Smooth muscle cell (in vitro differentiated cells): ENCODE measurements at regions not wholly inside any gene's neighbourhood (a gene's known extent, or its start where the extent isn't known, plus 50 kb on each side); places are given as distances from the start of the nearest gene placed in this dataset.

Experiments
- DNase-seq: peaks from one replicate; lab custom pipeline; 2025; ENCODE audit not compliant: unreplicated experiment; lab: John Stamatoyannopoulos, UW
- H2AFZ ChIP-seq: fragments of 200-600 bp; sonication (generic); 2 replicates; pipeline ENCODE4 v1.6.0; 2016; ENCODE audit warnings: antibody characterized with exemption, low read depth, mild to moderate bottlenecking
- H3F3A ChIP-seq: fragments of 200-600 bp; sonication (generic); 2 replicates; pipeline ENCODE4 v1.6.0; 2017; ENCODE audit warnings: antibody characterized with exemption, low read depth
- H3K27ac ChIP-seq: fragments of 200-600 bp; sonication (generic); 2 replicates; pipeline ENCODE4 v1.5.1; 2016; ENCODE audit warnings: low read depth, mild to moderate bottlenecking
- H3K27me3 ChIP-seq: fragments of 200-600 bp; sonication (generic); 2 replicates; pipeline ENCODE4 v1.6.1; 2016; ENCODE audit warnings: low read depth, mild to moderate bottlenecking
- H3K36me3 ChIP-seq: fragments of 200-600 bp; sonication (generic); 2 replicates; pipeline ENCODE4 v1.5.1; 2016; ENCODE audit warnings: low read depth
- H3K4me1 ChIP-seq: fragments of 200-600 bp; sonication (generic); 2 replicates; pipeline ENCODE4 v1.5.1; 2016; ENCODE audit warnings: low read depth
- H3K4me2 ChIP-seq: fragments of 200-600 bp; sonication (generic); 2 replicates; pipeline ENCODE4 v1.6.0; 2016; ENCODE audit warnings: mild to moderate bottlenecking
- H3K4me3 ChIP-seq: fragments of 200-600 bp; sonication (generic); 2 replicates; pipeline ENCODE4 v1.5.1; 2016; ENCODE audit warnings: mild to moderate bottlenecking
- H3K79me2 ChIP-seq: fragments of 200-600 bp; sonication (generic); 2 replicates; pipeline ENCODE4 v1.6.0; 2016; ENCODE audit warnings: low read depth, mild to moderate bottlenecking
- H3K9ac ChIP-seq: fragments of 200-600 bp; sonication (generic); 2 replicates; pipeline ENCODE4 v1.6.0; 2016; ENCODE audit warnings: low read depth
- H3K9me3 ChIP-seq: fragments of 200-600 bp; sonication (generic); replicated peaks from 2 replicates; pipeline ENCODE4 v1.5.1; 2016; ENCODE audit warnings: low read depth
- H4K20me1 ChIP-seq: fragments of 200-600 bp; sonication (generic); 2 replicates; pipeline ENCODE4 v1.6.0; 2016; ENCODE audit warnings: low read depth
- WGBS: methylation state at CpG from one replicate; pipeline ENCODE4 v1.1.7; 2016; ENCODE audit warnings: low lambda C conversion rate; 5-methylcytosine and 5-hydroxymethylcytosine counted together
- TF ChIP-seq, protein P1 (sequence below): fragments of 200-600 bp; sonication (generic); IDR thresholded peaks from 2 replicates; pipeline ENCODE4 v1.5.1; 2017; ENCODE audit warnings: borderline replicate concordance, mild to moderate bottlenecking, antibody characterized with exemption; ENCODE audit not compliant: insufficient read depth, poor library complexity, severe bottlenecking

DNA sequence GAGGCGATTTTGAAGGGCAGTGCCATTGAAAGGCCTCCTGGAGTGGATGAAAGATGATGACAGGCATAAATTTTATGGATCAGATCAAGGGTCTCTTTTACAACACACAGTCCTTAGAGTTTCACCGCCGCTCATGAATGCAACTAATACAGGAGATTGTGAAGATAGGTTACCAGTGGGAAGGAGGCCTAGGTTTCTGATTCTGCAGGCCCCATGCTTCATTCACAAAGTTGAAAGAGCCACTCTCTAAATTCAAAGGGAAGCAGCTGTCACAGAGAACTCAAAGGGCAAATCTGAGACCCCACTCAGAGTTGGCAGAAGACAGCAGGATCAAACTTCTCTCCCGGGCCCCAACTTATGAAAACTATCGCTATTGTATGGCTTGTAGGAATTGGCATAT is 137.6 kb downstream of the MAP3K7 start:
- TF ChIP-seq, protein P1, sequence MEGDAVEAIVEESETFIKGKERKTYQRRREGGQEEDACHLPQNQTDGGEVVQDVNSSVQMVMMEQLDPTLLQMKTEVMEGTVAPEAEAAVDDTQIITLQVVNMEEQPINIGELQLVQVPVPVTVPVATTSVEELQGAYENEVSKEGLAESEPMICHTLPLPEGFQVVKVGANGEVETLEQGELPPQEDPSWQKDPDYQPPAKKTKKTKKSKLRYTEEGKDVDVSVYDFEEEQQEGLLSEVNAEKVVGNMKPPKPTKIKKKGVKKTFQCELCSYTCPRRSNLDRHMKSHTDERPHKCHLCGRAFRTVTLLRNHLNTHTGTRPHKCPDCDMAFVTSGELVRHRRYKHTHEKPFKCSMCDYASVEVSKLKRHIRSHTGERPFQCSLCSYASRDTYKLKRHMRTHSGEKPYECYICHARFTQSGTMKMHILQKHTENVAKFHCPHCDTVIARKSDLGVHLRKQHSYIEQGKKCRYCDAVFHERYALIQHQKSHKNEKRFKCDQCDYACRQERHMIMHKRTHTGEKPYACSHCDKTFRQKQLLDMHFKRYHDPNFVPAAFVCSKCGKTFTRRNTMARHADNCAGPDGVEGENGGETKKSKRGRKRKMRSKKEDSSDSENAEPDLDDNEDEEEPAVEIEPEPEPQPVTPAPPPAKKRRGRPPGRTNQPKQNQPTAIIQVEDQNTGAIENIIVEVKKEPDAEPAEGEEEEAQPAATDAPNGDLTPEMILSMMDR = no peak
- DNase-seq = no peak
- Histone ChIP-seq H3K4me2 (no peak overlapping the region), H3K4me1 (peaks cover 14% of the 10 kb centered on the region), H3K9ac (no peak overlapping the region), H4K20me1 (no peaks in the 10 kb centered on the region), H3K27ac (no peak overlapping the region), H2AFZ (no peak overlapping the region), H3K4me3 (no peak overlapping the region), H3K27me3 (no peaks in the 10 kb centered on the region), H3K9me3 (no peaks in the 10 kb centered on the region), H3F3A (no peaks in the 10 kb centered on the region), H3K79me2 (no peaks in the 10 kb centered on the region), H3K36me3 (no peaks in the 10 kb centered on the region)
- 93% methylated on average over 5 of the region's 5 CpGs for WGBS

DNA sequence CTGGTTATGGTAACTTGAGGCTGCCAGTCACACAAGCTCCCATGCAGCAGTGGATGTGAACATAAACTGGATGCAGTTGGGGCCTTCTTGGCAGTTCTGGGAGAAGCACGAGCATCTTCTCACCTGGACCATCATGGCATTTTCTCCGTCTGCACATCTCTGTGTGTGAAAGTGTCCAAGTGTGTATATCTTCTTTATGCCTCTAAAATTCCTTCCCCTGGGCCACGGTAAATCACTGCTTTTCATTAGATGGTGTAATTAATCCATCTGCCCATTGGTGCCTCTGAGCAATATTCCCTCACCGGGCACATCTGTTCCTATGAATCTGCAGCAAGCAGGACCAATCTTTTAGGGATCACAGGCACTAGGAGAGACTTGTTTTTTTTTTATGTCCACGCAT is 138.0 kb downstream of the MAP3K7 start:
- Histone ChIP-seq H3K4me1 (peaks cover 19% of the 10 kb centered on the region), H3K4me2 (no peak overlapping the region), H3K36me3 (no peaks in the 10 kb centered on the region), H3F3A (no peaks in the 10 kb centered on the region), H2AFZ (no peak overlapping the region), H3K9me3 (no peaks in the 10 kb centered on the region), H3K79me2 (no peaks in the 10 kb centered on the region), H3K27ac (no peak overlapping the region), H3K4me3 (no peak overlapping the region), H3K9ac (no peak overlapping the region), H4K20me1 (no peaks in the 10 kb centered on the region), H3K27me3 (no peaks in the 10 kb centered on the region)
- no peak for DNase-seq
- WGBS = 93% methylated on average over 5 of the region's 5 CpGs
- TF ChIP-seq, protein P1 = no peak

DNA sequence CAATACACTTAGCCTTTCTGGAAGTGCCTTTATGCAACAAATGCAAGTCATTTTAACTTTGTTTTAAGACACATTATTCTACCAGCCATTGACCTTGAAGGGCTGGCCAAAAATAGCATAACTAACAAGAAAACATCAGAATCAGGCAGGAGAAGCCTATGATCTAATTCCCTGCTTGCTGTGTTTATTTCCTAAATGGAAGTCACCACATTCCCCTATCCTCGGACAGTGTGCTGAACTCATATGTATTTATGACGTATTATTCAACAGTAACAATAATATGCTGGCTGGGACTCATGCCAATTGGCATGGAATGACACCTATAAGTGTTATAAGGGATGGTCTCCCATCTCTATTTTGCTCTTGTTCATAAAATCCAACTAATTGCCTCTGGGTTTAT is 140.7 kb downstream of the MAP3K7 start:
- no peak for DNase-seq
- no peak overlapping the region for H2AFZ ChIP-seq

DNA sequence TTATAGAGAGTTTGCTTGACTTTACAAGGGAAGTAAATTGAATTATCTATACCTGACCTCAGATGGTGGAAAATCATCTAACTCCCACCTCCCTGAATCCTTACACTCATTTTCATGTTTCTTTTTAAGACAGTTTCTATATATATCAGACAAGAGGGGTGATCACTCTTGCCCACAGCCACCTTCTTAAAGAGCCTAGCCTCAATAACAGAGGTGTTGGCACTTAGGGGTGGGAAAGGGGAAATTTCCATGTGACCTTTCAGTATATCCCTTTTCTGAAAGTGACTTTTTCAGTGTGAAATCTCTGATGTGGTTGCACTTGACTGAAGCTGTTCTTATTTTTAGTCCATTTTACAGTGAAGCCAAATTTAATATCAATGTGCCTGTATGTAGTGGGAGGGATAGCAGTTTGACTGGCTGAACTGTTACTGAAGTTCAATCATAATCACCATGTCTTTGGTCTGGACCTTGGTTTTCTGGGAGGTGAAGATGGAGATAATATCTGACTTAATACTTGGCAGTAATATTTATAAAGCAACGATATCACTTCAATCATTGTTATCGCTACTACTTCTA is 141.3 kb downstream of the MAP3K7 start:
- peaks cover 50% of the 10 kb centered on the region for H3K4me1 ChIP-seq
- H3F3A ChIP-seq = no peaks in the 10 kb centered on the region
- no peak overlapping the region for H2AFZ ChIP-seq
- no peak for DNase-seq
- TF ChIP-seq, protein P1 = no peak
- no peak overlapping the region for H3K4me2 ChIP-seq
- no peaks in the 10 kb centered on the region for H3K27me3 ChIP-seq
- no peaks in the 10 kb centered on the region for H3K79me2 ChIP-seq
- H3K9me3 ChIP-seq = no peaks in the 10 kb centered on the region
- no peaks in the 10 kb centered on the region for H3K36me3 ChIP-seq
- no peak overlapping the region for H3K4me3 ChIP-seq
- 98% methylated on average over 2 of the region's 2 CpGs for WGBS
- H3K27ac ChIP-seq = no peak overlapping the region
- H3K9ac ChIP-seq = no peak overlapping the region
- no peaks in the 10 kb centered on the region for H4K20me1 ChIP-seq

More for the DNA sequence above, 140.7 kb downstream of the MAP3K7 start:
- Histone ChIP-seq H3K4me3 (no peak overlapping the region), H4K20me1 (no peaks in the 10 kb centered on the region), H3K27ac (no peak overlapping the region), H3F3A (no peaks in the 10 kb centered on the region), H3K79me2 (no peaks in the 10 kb centered on the region), H3K36me3 (no peaks in the 10 kb centered on the region), H3K9me3 (no peaks in the 10 kb centered on the region), H3K4me1 (peaks cover 44% of the 10 kb centered on the region), H3K9ac (no peak overlapping the region), H3K27me3 (no peaks in the 10 kb centered on the region), H3K4me2 (no peak overlapping the region)
- 91% methylated on average over 2 of the region's 2 CpGs for WGBS
- TF ChIP-seq, protein P1 = no peak
